GM21529 (cell line): ENCODE measurements at regions not wholly inside any gene's neighbourhood (a gene's known extent, or its start where the extent isn't known, plus 50 kb on each side); places are given as distances from the start of the nearest gene placed in this dataset.
A peak's percentile ranks its signal among the peaks of the same experiment; 100 is the strongest.

Source experiments
- ATAC-seq: cut with Tn5 transposase; IDR thresholded peaks from one replicate; pipeline ENCODE4 v1.9.1; 2021; ENCODE audit not compliant: unreplicated experiment

- ATAC-seq: peak; percentile 54
Measured at GRCh38 chr3:135310317-135310716, 515.3 kb downstream of the EPHB1 start.

- ATAC-seq: no peak
Measured at GRCh38 chr3:135311699-135312098, 516.6 kb downstream of the EPHB1 start.

- ATAC-seq: no peak
Measured at GRCh38 chr3:135314237-135314636, 519.2 kb downstream of the EPHB1 start.

GRCh38 chr3:135324301-135324700 lies 529.2 kb downstream of the EPHB1 start:
- ATAC-seq: no peak

- ATAC-seq: no peak
Measured at GRCh38 chr3:135325096-135325495, 530.0 kb downstream of the EPHB1 start.

GRCh38 chr3:135325726-135326235 lies 530.7 kb downstream of the EPHB1 start:
- ATAC-seq: no peak

GRCh38 chr3:135326851-135327250 lies 531.8 kb downstream of the EPHB1 start:
- ATAC-seq: no peak

GRCh38 chr3:135328036-135328435 lies 533.0 kb downstream of the EPHB1 start:
- no peak for ATAC-seq

GRCh38 chr3:135329479-135329878 lies 534.4 kb downstream of the EPHB1 start:
- no peak for ATAC-seq

GRCh38 chr3:135337192-135337591 lies 542.1 kb downstream of the EPHB1 start:
- ATAC-seq: no peak

GRCh38 chr3:135348690-135349089 lies 553.6 kb downstream of the EPHB1 start:
- no peak for ATAC-seq

GRCh38 chr3:135349254-135349948 lies 554.3 kb downstream of the EPHB1 start:
- no peak for ATAC-seq

GRCh38 chr3:135352213-135352612 lies 557.2 kb downstream of the EPHB1 start:
- no peak for ATAC-seq

- ATAC-seq: no peak
Measured at GRCh38 chr3:135362889-135363288, 567.8 kb downstream of the EPHB1 start.

GRCh38 chr3:135364676-135365075 lies 569.6 kb downstream of the EPHB1 start:
- ATAC-seq: no peak

GRCh38 chr3:135366816-135367215 lies 571.8 kb downstream of the EPHB1 start:
- no peak for ATAC-seq

GRCh38 chr3:135368316-135368715 lies 573.3 kb downstream of the EPHB1 start:
- no peak for ATAC-seq

GRCh38 chr3:135368781-135369180 lies 573.7 kb downstream of the EPHB1 start:
- ATAC-seq: no peak

GRCh38 chr3:135374571-135374970 lies 579.5 kb downstream of the EPHB1 start:
- ATAC-seq: no peak

GRCh38 chr3:135382188-135382587 lies 583.3 kb upstream of the PPP2R3A start:
- no peak for ATAC-seq

GRCh38 chr3:135382621-135383020 lies 582.9 kb upstream of the PPP2R3A start:
- no peak for ATAC-seq

GRCh38 chr3:135383301-135383700 lies 582.2 kb upstream of the PPP2R3A start:
- ATAC-seq: no peak

GRCh38 chr3:135392151-135392550 lies 573.4 kb upstream of the PPP2R3A start:
- no peak for ATAC-seq
